ENCODE measurements at regions not wholly inside any gene's neighbourhood (a gene's known extent, or its start where the extent isn't known, plus 50 kb on each side); places are given as distances from the start of the nearest gene placed in this dataset.
A peak's percentile ranks its signal among the peaks of the same experiment; 100 is the strongest.

GRCh38 chr2:64859312-64860212 lies 129.6 kb upstream of the SLC1A4 start (continued):
- TF ChIP-seq ZNF552 (CRISPR knock-in tag; IDR thresholded peaks at IDR 0.05; ENCODE audit: borderline replicate concordance) (no peak), JARID2 (CRISPR knock-in tag; IDR thresholded peaks at IDR 0.05; ENCODE audit: insufficient replicate concordance) (no peak), NFKB2 (CRISPR knock-in tag; IDR thresholded peaks at IDR 0.05; ENCODE audit: borderline replicate concordance) (peak; percentile 76; the same call in 1 of the 2 replicates), KLF6 (CRISPR knock-in tag; IDR thresholded peaks at IDR 0.05) (peak; percentile 47; the same call in 1 of the 2 replicates), SMAD9 (CRISPR knock-in tag; IDR thresholded peaks at IDR 0.05) (no peak), ZSCAN12 (CRISPR knock-in tag; IDR thresholded peaks at IDR 0.05) (no peak), PRDM15 (CRISPR knock-in tag; IDR thresholded peaks at IDR 0.05) (no peak), ZNF737 (CRISPR knock-in tag; IDR thresholded peaks at IDR 0.05; ENCODE audit: borderline replicate concordance) (no peak), HNRNPLL (IDR thresholded peaks at IDR 0.05; ENCODE audit: low read depth, low read length, poor library complexity, severe bottlenecking) (peak; percentile 19), FOXO1 (CRISPR knock-in tag; IDR thresholded peaks at IDR 0.05) (peak; percentile 47; the same call in 1 of the 2 replicates), LCORL (IDR thresholded peaks at IDR 0.05) (no peak), LCORL (CRISPR knock-in tag; IDR thresholded peaks at IDR 0.05) (no peak; the same call in 1 of the 2 replicates), ZNF609 (CRISPR knock-in tag; IDR thresholded peaks at IDR 0.05; ENCODE audit: borderline replicate concordance) (0 out of 2 replicates have a peak, but pooled peaks have one; percentile 38), MAX (IDR thresholded peaks at IDR 0.05) (no peak; the same call in 1 of the 2 replicates), ZNF124 (CRISPR knock-in tag; IDR thresholded peaks at IDR 0.05) (no peak)

Measured in HepG2 (cell line).